ENCODE measurements at regions not wholly inside any gene's neighbourhood (a gene's known extent, or its start where the extent isn't known, plus 50 kb on each side); places are given as distances from the start of the nearest gene placed in this dataset.

DNA sequence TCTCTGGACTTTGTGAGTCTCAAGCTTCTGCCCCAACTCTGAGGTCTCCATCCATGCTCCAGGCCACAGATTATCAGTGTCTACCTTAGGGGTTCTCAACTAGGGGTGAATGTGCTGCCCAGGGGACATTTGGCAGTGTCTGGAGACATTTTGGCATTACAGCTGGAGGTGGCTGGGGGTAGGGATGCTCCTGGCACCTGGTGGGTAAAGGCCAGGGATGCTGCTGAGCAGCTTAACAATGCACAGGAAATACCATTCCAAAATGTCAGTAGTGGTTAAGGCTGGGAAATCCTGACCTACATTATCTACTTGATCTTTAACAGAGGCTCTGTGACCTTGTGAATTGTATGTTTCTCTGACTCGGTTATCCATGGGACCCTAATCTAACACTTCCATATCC, 67.3 kb upstream of the PALS2 start:
- CTCF ChIA-PET: interaction anchor here (2.0 kb wide), 1 partner anchor 10 kb away, joined by 4 read pairs; no protein-coding TSS in a partner anchor
- H3K27ac ChIP-seq (ENCODE audit: low read length in 2 of 2): no peak overlapping the region
- no peak for TF ChIP-seq EZH2 (IDR thresholded peaks at IDR 0.05; ENCODE audit: borderline replicate concordance, insufficient read depth, low read depth, low read length, poor library complexity, severe bottlenecking)
- POLR2A ChIA-PET: no interaction called here
- no peak for DNase-seq
- no peak overlapping the region for H3K9ac ChIP-seq (ENCODE audit: low read length)
- H3K4me3 Mint-ChIP-seq: no peak overlapping the region
- peaks cover 6% of the 10 kb centered on the region for H3K27me3 Mint-ChIP-seq
- H2AFZ ChIP-seq (ENCODE audit: insufficient read depth, low read depth, low read length, poor library complexity, severe bottlenecking): no peak overlapping the region
- no peak overlapping the region for H3K4me3 ChIP-seq (ENCODE audit: control extremely low read depth in 1 of 5, extremely low read depth in 1 of 5, insufficient read depth in 1 of 5, low read depth in 2 of 5, low read length in 4 of 5)
- H3K36me3 ChIP-seq (replicated peaks in 1 of 2; ENCODE audit: control extremely low read depth in 1 of 2, control insufficient read depth in 1 of 2, extremely low read depth in 1 of 2, insufficient read depth in 2 of 2, low read length in 1 of 2): no peaks in the 10 kb centered on the region
- no peaks in the 10 kb centered on the region for H4K20me1 ChIP-seq (ENCODE audit: control insufficient read depth, insufficient read depth, low read length, poor library complexity, severe bottlenecking)
- no peak overlapping the region for H3K27ac Mint-ChIP-seq
- no peaks in the 10 kb centered on the region for H3K27me3 ChIP-seq (replicated peaks in 1 of 4; ENCODE audit: control extremely low read depth in 1 of 4, control insufficient read depth in 3 of 4, insufficient read depth in 4 of 4, low read length in 3 of 4)
- H3K9me3 Mint-ChIP-seq (ENCODE audit: insufficient read depth): no peaks in the 10 kb centered on the region
- H3K9me3 ChIP-seq (ENCODE audit: control extremely low read depth in 1 of 3, control insufficient read depth in 2 of 3, insufficient read depth in 1 of 3, low read length in 2 of 3): no peaks in the 10 kb centered on the region
- intact Hi-C loops (cut with micrococcal nuclease): no loop called here
- no peaks in the 10 kb centered on the region for H3K79me2 ChIP-seq (ENCODE audit: control insufficient read depth, insufficient read depth, low read length)
- H3K4me1 ChIP-seq (ENCODE audit: control insufficient read depth in 2 of 2, insufficient read depth in 2 of 2, low read length in 2 of 2): no peaks in the 10 kb centered on the region
- H3K4me1 Mint-ChIP-seq: no peaks in the 10 kb centered on the region
- WGBS (ENCODE audit: insufficient coverage): no CpG with 5 or more reads among the region's 1 CpG
- ATAC-seq (ENCODE audit: low read depth): no peak
- no peak overlapping the region for H3K4me2 ChIP-seq (replicated peaks; ENCODE audit: low read depth, low read length, poor library complexity, severe bottlenecking)

DNA sequence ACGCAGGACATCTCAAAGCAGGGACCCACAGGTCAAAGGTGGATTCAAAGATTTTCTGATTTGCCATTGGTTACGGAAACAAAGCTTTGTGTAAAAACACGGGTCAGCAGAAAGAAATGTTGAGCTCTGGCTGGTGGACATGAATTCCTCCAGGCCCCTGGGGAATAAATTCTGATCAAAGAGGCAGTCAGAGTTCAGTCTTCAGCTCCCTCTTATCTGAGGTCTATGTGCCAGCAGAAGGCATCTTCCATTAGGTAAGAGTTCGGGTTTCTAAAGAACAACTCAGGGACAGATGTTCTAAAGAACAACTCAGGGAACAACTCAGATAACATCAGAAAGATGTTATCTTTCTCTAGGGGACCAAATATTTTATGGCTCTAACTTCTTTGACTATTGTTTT, 64.9 kb upstream of the PALS2 start:
- no peaks in the 10 kb centered on the region for H4K20me1 ChIP-seq (ENCODE audit: control insufficient read depth, insufficient read depth, low read length, poor library complexity, severe bottlenecking)
- no peak overlapping the region for H3K4me3 ChIP-seq (ENCODE audit: control extremely low read depth in 1 of 5, extremely low read depth in 1 of 5, insufficient read depth in 1 of 5, low read depth in 2 of 5, low read length in 4 of 5)
- Mint-ChIP-seq H3K27ac (no peak overlapping the region), H3K4me3 (no peak overlapping the region), H3K9me3 (ENCODE audit: insufficient read depth) (no peaks in the 10 kb centered on the region), H3K27me3 (peaks cover 8% of the 10 kb centered on the region), H3K4me1 (no peaks in the 10 kb centered on the region)
- DNase-seq (no peak), ATAC-seq (ENCODE audit: low read depth) (no peak)
- intact Hi-C loops (cut with micrococcal nuclease): no loop called here
- no peaks in the 10 kb centered on the region for H3K9me3 ChIP-seq (ENCODE audit: control extremely low read depth in 1 of 3, control insufficient read depth in 2 of 3, insufficient read depth in 1 of 3, low read length in 2 of 3)
- H2AFZ ChIP-seq (ENCODE audit: insufficient read depth, low read depth, low read length, poor library complexity, severe bottlenecking): no peak overlapping the region
- no peaks in the 10 kb centered on the region for H3K79me2 ChIP-seq (ENCODE audit: control insufficient read depth, insufficient read depth, low read length)
- H3K36me3 ChIP-seq (replicated peaks in 1 of 2; ENCODE audit: control extremely low read depth in 1 of 2, control insufficient read depth in 1 of 2, extremely low read depth in 1 of 2, insufficient read depth in 2 of 2, low read length in 1 of 2): no peaks in the 10 kb centered on the region
- 89% methylated on average over 3 of the region's 4 CpGs for WGBS (ENCODE audit: insufficient coverage)
- no peaks in the 10 kb centered on the region for H3K27me3 ChIP-seq (replicated peaks in 1 of 4; ENCODE audit: control extremely low read depth in 1 of 4, control insufficient read depth in 3 of 4, insufficient read depth in 4 of 4, low read length in 3 of 4)
- ChIA-PET POLR2A (no interaction called here), CTCF (no interaction called here)
- H3K4me1 ChIP-seq (ENCODE audit: control insufficient read depth in 2 of 2, insufficient read depth in 2 of 2, low read length in 2 of 2): no peaks in the 10 kb centered on the region
- no peak overlapping the region for H3K9ac ChIP-seq (ENCODE audit: low read length)
- H3K4me2 ChIP-seq (replicated peaks; ENCODE audit: low read depth, low read length, poor library complexity, severe bottlenecking): no peak overlapping the region
- TF ChIP-seq, protein P1, sequence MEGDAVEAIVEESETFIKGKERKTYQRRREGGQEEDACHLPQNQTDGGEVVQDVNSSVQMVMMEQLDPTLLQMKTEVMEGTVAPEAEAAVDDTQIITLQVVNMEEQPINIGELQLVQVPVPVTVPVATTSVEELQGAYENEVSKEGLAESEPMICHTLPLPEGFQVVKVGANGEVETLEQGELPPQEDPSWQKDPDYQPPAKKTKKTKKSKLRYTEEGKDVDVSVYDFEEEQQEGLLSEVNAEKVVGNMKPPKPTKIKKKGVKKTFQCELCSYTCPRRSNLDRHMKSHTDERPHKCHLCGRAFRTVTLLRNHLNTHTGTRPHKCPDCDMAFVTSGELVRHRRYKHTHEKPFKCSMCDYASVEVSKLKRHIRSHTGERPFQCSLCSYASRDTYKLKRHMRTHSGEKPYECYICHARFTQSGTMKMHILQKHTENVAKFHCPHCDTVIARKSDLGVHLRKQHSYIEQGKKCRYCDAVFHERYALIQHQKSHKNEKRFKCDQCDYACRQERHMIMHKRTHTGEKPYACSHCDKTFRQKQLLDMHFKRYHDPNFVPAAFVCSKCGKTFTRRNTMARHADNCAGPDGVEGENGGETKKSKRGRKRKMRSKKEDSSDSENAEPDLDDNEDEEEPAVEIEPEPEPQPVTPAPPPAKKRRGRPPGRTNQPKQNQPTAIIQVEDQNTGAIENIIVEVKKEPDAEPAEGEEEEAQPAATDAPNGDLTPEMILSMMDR (IDR thresholded peaks at IDR 0.05): no peak
- H3K27ac ChIP-seq (ENCODE audit: low read length in 2 of 2): no peak overlapping the region

All from B cell (primary cell).